GM12873 (cell line): ENCODE measurements at regions not wholly inside any gene's neighbourhood (a gene's known extent, or its start where the extent isn't known, plus 50 kb on each side); places are given as distances from the start of the nearest gene placed in this dataset.

Experiments used
- TF ChIP-seq, protein P1 (sequence below): IDR thresholded peaks from 2 replicates; pipeline ENCODE4 v1.5.1; 2012; ENCODE audit warnings: low read depth, mild to moderate bottlenecking, moderate library complexity, low read length, control low read depth; ENCODE audit not compliant: insufficient read depth; ENCODE audit errors: missing control alignments

DNA sequence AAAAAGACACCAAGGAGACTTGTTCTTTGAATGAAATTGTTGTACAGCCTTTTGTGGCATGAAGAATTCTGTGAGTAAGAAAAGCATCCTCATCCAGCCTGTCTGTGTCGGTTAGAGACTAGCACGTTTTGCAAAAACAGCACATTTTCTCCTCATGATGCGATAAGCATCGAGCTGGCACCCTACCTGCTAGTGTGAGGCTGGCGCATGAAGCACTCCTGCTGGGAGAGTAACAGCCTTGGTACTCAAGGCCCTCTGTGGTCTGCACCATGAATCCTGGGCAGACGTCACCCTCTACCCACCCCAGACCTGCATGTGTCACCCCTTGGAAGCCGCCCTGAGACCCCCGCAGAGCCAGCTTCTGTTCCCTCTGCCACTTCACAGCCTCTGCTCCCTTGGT lies 92.6 kb upstream of the TMEM132E start:
- TF ChIP-seq, protein P1, sequence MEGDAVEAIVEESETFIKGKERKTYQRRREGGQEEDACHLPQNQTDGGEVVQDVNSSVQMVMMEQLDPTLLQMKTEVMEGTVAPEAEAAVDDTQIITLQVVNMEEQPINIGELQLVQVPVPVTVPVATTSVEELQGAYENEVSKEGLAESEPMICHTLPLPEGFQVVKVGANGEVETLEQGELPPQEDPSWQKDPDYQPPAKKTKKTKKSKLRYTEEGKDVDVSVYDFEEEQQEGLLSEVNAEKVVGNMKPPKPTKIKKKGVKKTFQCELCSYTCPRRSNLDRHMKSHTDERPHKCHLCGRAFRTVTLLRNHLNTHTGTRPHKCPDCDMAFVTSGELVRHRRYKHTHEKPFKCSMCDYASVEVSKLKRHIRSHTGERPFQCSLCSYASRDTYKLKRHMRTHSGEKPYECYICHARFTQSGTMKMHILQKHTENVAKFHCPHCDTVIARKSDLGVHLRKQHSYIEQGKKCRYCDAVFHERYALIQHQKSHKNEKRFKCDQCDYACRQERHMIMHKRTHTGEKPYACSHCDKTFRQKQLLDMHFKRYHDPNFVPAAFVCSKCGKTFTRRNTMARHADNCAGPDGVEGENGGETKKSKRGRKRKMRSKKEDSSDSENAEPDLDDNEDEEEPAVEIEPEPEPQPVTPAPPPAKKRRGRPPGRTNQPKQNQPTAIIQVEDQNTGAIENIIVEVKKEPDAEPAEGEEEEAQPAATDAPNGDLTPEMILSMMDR = no peak

GRCh38 chr17:34485999-34486398 lies 93.4 kb upstream of the TMEM132E start:
- TF ChIP-seq, protein P1 = no peak

- TF ChIP-seq, protein P1 = no peak
These were observed 95.1 kb upstream of the TMEM132E start for GRCh38 chr17:34484193-34484733.

GRCh38 chr17:34482730-34483129 lies 96.7 kb upstream of the TMEM132E start:
- TF ChIP-seq, protein P1 = no peak

- TF ChIP-seq, protein P1 = no peak
These were observed 97.6 kb upstream of the TMEM132E start for GRCh38 chr17:34481779-34482178.

- TF ChIP-seq, protein P1 = no peak
These were observed 100.0 kb upstream of the TMEM132E start for GRCh38 chr17:34479371-34479770.

- TF ChIP-seq, protein P1 = no peak
These were observed 101.1 kb upstream of the TMEM132E start for GRCh38 chr17:34478244-34478643.
